ENCODE measurements at regions not wholly inside any gene's neighbourhood (a gene's known extent, or its start where the extent isn't known, plus 50 kb on each side); places are given as distances from the start of the nearest gene placed in this dataset.

DNA sequence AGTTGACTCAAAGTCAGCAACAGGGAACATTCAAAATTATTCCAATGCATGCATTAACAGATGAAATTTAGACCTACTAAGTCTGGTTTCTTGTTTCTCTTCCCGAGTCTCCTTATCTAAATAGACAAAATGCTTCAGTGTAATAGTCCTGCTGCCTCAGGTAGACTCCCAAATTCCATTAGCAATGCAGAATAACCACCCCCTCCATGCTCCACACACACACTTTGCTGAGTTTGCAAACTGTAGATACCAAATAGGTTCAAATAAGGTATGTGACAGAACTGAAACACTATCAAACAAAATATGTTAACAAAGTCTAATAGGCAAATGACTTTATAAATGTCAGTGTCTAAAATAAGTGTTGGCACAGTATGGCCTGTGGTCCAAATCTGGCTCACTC lies 451.1 kb upstream of the SOX5 start:
- Histone ChIP-seq H3K9me3 (replicated peaks; ENCODE audit: control insufficient read depth, insufficient read depth, low read depth, low read length) (no peaks in the 10 kb centered on the region), H3K4me3 (no peak overlapping the region), H3K27ac (ENCODE audit: extremely low read depth, low read depth, low read length) (no peak overlapping the region), H3K27me3 (ENCODE audit: control insufficient read depth in 2 of 2, insufficient read depth in 2 of 2, low read length in 2 of 2) (peaks cover 3 to 12% of the 10 kb centered on the region in 2 experiments; a peak in 3 of 5 replicates), H3K9ac (ENCODE audit: insufficient read depth in 1 of 2, low read depth in 2 of 2, low read length in 2 of 2) (no peak overlapping the region), H3K9me1 (ENCODE audit: control insufficient read depth, insufficient read depth, low read length) (no peaks in the 10 kb centered on the region), H4K20me1 (replicated peaks; ENCODE audit: control insufficient read depth, insufficient read depth, low read length) (no peaks in the 10 kb centered on the region), H3K4me2 (ENCODE audit: insufficient read depth, low read length) (no peak overlapping the region), H2AFZ (ENCODE audit: low read depth, low read length) (no peak overlapping the region), H3K79me2 (ENCODE audit: control insufficient read depth, insufficient read depth, low read length) (no peaks in the 10 kb centered on the region), H3K4me1 (replicated peaks in 1 of 2; ENCODE audit: control insufficient read depth in 2 of 2, insufficient read depth in 2 of 2, low read length in 2 of 2) (no peaks in the 10 kb centered on the region), H3K36me3 (ENCODE audit: control insufficient read depth, insufficient read depth, low read length) (no peaks in the 10 kb centered on the region)
- intact Hi-C loops (cut with micrococcal nuclease) (no loop called here), in situ Hi-C loops (cut with MboI) (no loop called here)
- ChIA-PET POLR2A (no interaction called here), CTCF (ENCODE audit: low intra/inter-chr PET ratio) (no interaction called here)
- DNase-seq (ENCODE audit: extremely low read depth in 1 of 4, low spot score in 3 of 4) (no peak), FAIRE-seq (no peak), ATAC-seq (no peak)
- no TSS peak for BruUV-seq (replicated peaks)
- 0% methylated on average over 1 of the region's 1 CpG for WGBS (ENCODE audit: insufficient coverage, low coverage, missing lambda C conversion rate)
- TF ChIP-seq FOXK2 (conservative IDR thresholded peaks at IDR 0.05 in 1 of 2, IDR thresholded peaks at IDR 0.05 in 1 of 2; ENCODE audit: low read depth in 2 of 2) (no peak), ZNF133 (CRISPR knock-in tag; IDR thresholded peaks at IDR 0.05) (no peak), MCM7 (IDR thresholded peaks at IDR 0.05) (no peak), TEAD4 (IDR thresholded peaks at IDR 0.05; ENCODE audit: low read length) (no peak), TEAD4 (CRISPR knock-in tag; IDR thresholded peaks at IDR 0.05; ENCODE audit: borderline replicate concordance) (no peak), ZBTB17 (CRISPR knock-in tag; IDR thresholded peaks at IDR 0.05) (no peak), MTF1 (CRISPR knock-in tag; IDR thresholded peaks at IDR 0.05; ENCODE audit: borderline replicate concordance) (no peak), HDAC3 (IDR thresholded peaks at IDR 0.05; ENCODE audit: borderline replicate concordance, partially characterized antibody) (no peak), NUFIP1 (IDR thresholded peaks at IDR 0.05; ENCODE audit: partially characterized antibody) (no peak), CTBP1 (IDR thresholded peaks at IDR 0.05; ENCODE audit: borderline replicate concordance) (no peak), NFRKB (IDR thresholded peaks at IDR 0.05; ENCODE audit: low read depth) (no peak), GATAD2B (IDR thresholded peaks at IDR 0.05; ENCODE audit: borderline replicate concordance) (no peak)
- TF ChIP-seq, protein P1, sequence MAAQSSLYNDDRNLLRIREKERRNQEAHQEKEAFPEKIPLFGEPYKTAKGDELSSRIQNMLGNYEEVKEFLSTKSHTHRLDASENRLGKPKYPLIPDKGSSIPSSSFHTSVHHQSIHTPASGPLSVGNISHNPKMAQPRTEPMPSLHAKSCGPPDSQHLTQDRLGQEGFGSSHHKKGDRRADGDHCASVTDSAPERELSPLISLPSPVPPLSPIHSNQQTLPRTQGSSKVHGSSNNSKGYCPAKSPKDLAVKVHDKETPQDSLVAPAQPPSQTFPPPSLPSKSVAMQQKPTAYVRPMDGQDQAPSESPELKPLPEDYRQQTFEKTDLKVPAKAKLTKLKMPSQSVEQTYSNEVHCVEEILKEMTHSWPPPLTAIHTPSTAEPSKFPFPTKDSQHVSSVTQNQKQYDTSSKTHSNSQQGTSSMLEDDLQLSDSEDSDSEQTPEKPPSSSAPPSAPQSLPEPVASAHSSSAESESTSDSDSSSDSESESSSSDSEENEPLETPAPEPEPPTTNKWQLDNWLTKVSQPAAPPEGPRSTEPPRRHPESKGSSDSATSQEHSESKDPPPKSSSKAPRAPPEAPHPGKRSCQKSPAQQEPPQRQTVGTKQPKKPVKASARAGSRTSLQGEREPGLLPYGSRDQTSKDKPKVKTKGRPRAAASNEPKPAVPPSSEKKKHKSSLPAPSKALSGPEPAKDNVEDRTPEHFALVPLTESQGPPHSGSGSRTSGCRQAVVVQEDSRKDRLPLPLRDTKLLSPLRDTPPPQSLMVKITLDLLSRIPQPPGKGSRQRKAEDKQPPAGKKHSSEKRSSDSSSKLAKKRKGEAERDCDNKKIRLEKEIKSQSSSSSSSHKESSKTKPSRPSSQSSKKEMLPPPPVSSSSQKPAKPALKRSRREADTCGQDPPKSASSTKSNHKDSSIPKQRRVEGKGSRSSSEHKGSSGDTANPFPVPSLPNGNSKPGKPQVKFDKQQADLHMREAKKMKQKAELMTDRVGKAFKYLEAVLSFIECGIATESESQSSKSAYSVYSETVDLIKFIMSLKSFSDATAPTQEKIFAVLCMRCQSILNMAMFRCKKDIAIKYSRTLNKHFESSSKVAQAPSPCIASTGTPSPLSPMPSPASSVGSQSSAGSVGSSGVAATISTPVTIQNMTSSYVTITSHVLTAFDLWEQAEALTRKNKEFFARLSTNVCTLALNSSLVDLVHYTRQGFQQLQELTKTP (IDR thresholded peaks at IDR 0.05; ENCODE audit: low read depth in 1 of 2, partially characterized antibody in 2 of 2) = no peak
- TF ChIP-seq, protein P2, sequence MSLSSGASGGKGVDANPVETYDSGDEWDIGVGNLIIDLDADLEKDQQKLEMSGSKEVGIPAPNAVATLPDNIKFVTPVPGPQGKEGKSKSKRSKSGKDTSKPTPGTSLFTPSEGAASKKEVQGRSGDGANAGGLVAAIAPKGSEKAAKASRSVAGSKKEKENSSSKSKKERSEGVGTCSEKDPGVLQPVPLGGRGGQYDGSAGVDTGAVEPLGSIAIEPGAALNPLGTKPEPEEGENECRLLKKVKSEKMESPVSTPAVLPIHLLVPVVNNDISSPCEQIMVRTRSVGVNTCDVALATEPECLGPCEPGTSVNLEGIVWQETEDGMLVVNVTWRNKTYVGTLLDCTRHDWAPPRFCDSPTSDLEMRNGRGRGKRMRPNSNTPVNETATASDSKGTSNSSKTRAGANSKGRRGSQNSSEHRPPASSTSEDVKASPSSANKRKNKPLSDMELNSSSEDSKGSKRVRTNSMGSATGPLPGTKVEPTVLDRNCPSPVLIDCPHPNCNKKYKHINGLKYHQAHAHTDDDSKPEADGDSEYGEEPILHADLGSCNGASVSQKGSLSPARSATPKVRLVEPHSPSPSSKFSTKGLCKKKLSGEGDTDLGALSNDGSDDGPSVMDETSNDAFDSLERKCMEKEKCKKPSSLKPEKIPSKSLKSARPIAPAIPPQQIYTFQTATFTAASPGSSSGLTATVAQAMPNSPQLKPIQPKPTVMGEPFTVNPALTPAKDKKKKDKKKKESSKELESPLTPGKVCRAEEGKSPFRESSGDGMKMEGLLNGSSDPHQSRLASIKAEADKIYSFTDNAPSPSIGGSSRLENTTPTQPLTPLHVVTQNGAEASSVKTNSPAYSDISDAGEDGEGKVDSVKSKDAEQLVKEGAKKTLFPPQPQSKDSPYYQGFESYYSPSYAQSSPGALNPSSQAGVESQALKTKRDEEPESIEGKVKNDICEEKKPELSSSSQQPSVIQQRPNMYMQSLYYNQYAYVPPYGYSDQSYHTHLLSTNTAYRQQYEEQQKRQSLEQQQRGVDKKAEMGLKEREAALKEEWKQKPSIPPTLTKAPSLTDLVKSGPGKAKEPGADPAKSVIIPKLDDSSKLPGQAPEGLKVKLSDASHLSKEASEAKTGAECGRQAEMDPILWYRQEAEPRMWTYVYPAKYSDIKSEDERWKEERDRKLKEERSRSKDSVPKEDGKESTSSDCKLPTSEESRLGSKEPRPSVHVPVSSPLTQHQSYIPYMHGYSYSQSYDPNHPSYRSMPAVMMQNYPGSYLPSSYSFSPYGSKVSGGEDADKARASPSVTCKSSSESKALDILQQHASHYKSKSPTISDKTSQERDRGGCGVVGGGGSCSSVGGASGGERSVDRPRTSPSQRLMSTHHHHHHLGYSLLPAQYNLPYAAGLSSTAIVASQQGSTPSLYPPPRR (CRISPR knock-in tag; IDR thresholded peaks at IDR 0.05; ENCODE audit: borderline replicate concordance) = no peak
- TF ChIP-seq, protein P3, sequence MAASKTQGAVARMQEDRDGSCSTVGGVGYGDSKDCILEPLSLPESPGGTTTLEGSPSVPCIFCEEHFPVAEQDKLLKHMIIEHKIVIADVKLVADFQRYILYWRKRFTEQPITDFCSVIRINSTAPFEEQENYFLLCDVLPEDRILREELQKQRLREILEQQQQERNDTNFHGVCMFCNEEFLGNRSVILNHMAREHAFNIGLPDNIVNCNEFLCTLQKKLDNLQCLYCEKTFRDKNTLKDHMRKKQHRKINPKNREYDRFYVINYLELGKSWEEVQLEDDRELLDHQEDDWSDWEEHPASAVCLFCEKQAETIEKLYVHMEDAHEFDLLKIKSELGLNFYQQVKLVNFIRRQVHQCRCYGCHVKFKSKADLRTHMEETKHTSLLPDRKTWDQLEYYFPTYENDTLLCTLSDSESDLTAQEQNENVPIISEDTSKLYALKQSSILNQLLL (CRISPR knock-in tag; IDR thresholded peaks at IDR 0.05; ENCODE audit: borderline replicate concordance) = no peak
